ENCODE measurements at regions not wholly inside any gene's neighbourhood (a gene's known extent, or its start where the extent isn't known, plus 50 kb on each side); places are given as distances from the start of the nearest gene placed in this dataset.

DNA sequence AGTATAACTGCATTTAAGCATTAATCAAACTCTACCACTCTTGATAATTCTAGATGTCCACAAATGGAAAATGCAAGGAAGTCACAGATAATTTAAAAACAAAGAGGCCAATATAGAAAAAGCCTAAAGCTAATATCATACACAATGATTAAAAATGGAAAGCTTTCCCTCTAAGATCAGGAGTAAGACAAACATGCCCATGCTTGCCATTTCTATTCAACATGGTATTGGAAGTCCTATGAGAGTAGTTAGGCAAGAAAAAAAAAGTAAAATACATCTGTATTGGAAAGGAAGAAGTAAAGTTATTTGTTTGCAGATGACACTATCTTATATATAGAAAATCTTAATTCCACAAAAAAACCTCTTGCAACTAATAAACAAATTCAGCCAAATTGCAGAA lies 164.6 kb upstream of the FERMT1 start (continued):
- TF ChIP-seq, protein P1, sequence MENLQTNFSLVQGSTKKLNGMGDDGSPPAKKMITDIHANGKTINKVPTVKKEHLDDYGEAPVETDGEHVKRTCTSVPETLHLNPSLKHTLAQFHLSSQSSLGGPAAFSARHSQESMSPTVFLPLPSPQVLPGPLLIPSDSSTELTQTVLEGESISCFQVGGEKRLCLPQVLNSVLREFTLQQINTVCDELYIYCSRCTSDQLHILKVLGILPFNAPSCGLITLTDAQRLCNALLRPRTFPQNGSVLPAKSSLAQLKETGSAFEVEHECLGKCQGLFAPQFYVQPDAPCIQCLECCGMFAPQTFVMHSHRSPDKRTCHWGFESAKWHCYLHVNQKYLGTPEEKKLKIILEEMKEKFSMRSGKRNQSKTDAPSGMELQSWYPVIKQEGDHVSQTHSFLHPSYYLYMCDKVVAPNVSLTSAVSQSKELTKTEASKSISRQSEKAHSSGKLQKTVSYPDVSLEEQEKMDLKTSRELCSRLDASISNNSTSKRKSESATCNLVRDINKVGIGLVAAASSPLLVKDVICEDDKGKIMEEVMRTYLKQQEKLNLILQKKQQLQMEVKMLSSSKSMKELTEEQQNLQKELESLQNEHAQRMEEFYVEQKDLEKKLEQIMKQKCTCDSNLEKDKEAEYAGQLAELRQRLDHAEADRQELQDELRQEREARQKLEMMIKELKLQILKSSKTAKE (IDR thresholded peaks at IDR 0.05; ENCODE audit: low read depth, poor library complexity, severe bottlenecking), result no peak
- TF ChIP-seq, protein P2, sequence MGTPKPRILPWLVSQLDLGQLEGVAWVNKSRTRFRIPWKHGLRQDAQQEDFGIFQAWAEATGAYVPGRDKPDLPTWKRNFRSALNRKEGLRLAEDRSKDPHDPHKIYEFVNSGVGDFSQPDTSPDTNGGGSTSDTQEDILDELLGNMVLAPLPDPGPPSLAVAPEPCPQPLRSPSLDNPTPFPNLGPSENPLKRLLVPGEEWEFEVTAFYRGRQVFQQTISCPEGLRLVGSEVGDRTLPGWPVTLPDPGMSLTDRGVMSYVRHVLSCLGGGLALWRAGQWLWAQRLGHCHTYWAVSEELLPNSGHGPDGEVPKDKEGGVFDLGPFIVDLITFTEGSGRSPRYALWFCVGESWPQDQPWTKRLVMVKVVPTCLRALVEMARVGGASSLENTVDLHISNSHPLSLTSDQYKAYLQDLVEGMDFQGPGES (IDR thresholded peaks at IDR 0.05), result no peak
- TF ChIP-seq POU2F2 (IDR thresholded peaks at IDR 0.05; ENCODE audit: borderline replicate concordance, low read depth, low read length), result no peak
- TF ChIP-seq RUNX3 (IDR thresholded peaks at IDR 0.05; ENCODE audit: low read length), result no peak

DNA sequence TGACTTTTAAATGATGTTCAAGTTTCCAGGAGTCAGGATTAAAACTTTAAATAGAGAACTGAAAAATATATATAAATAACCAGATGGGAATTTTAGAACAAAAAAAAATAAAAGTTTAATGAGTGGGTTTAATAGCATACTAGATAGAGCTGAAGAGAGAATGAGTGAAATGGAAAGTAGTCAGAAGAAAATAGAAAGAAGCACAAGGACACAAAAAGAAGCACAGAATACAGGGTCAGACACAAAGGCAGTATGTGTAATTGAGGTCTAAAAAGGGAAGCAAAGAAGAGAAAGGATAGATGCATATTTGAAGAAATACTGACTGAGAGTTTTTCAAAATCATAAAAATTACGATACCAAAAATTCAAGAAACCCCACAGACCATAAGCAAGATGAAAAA lies 159.8 kb upstream of the FERMT1 start:
- no peak for TF ChIP-seq MYC (IDR thresholded peaks at IDR 0.05; ENCODE audit: insufficient read depth, insufficient read length, insufficient replicate concordance, low read length, severe bottlenecking)
- no peak for TF ChIP-seq STAT1 (conservative IDR thresholded peaks at IDR 0.05)
- TF ChIP-seq, protein P3, sequence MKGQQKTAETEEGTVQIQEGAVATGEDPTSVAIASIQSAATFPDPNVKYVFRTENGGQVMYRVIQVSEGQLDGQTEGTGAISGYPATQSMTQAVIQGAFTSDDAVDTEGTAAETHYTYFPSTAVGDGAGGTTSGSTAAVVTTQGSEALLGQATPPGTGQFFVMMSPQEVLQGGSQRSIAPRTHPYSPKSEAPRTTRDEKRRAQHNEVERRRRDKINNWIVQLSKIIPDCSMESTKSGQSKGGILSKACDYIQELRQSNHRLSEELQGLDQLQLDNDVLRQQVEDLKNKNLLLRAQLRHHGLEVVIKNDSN (IDR thresholded peaks at IDR 0.05; ENCODE audit: borderline replicate concordance, extremely low read length, insufficient read depth, low read depth, low read length), result no peak
- no peak for TF ChIP-seq PAX8 (IDR thresholded peaks at IDR 0.05)
- WGBS (ENCODE audit: insufficient coverage, insufficient replicate concordance, low lambda C conversion rate, missing lambda C conversion rate), result 8% methylated on average over 1 of the region's 1 CpG
- DNase-seq (ENCODE audit: low read depth, low spot score) (no peak), ATAC-seq (no peak), FAIRE-seq (no peak)
- in situ Hi-C loops (cut with MboI) (no loop called here), intact Hi-C loops (cut with micrococcal nuclease; ENCODE audit: unreplicated experiment) (no loop called here)
- no peaks in the 10 kb centered on the region; a peak in 1 of 4 replicates for H3K27me3 ChIP-seq (replicated peaks in 1 of 2; ENCODE audit: control insufficient read depth in 2 of 2, insufficient read depth in 2 of 2, low read length in 1 of 2)
- H3K36me3 ChIP-seq (ENCODE audit: control insufficient read depth in 2 of 2, insufficient read depth in 2 of 2, low read length in 1 of 2), result no peaks in the 10 kb centered on the region
- no peak overlapping the region for H3K4me3 ChIP-seq
- SMC1A ChIA-PET (ENCODE audit: uncharacterized antibody, unreplicated experiment), result interaction anchor here (1.0 to 1.2 kb wide), 2 partner anchors 56 to 73 kb away, joined by 3 read pairs; no protein-coding TSS in a partner anchor
- H2AFZ ChIP-seq (ENCODE audit: control insufficient read depth, low read depth, low read length), result no peak overlapping the region
- CTCF ChIA-PET, result no interaction called here
- BruUV-seq (replicated peaks), result no TSS peak
- no peaks in the 10 kb centered on the region for H3K4me1 ChIP-seq (ENCODE audit: control insufficient read depth, insufficient read depth, low read length)
- no peak overlapping the region for H3K4me2 ChIP-seq (ENCODE audit: control insufficient read depth, insufficient read depth)
- no peak overlapping the region for H3K27ac ChIP-seq (ENCODE audit: control insufficient read depth, insufficient read depth)
- H3K9me3 ChIP-seq (replicated peaks; ENCODE audit: control insufficient read depth, insufficient read depth, low read length), result no peaks in the 10 kb centered on the region; the same call in 2 of the 3 replicates
- POLR2A ChIA-PET, result no interaction called here
- no peak overlapping the region for H3K9ac ChIP-seq (ENCODE audit: control insufficient read depth, insufficient read depth, low read length)
- H4K20me1 ChIP-seq (ENCODE audit: control insufficient read depth, insufficient read depth), result no peaks in the 10 kb centered on the region
- RAD21 ChIA-PET (ENCODE audit: unreplicated experiment), result no interaction called here
- no peaks in the 10 kb centered on the region for H3K79me2 ChIP-seq (ENCODE audit: control insufficient read depth, insufficient read depth, low read length)

Data from GM12878 (cell line).